T-helper 2 cell treated with Interferon-gamma antibody and Interleukin-4, amounts not matched to agents 5 μg/mL and 100 μg/mL, for 36 hours (primary cell): ENCODE measurements at regions not wholly inside any gene's neighbourhood (a gene's known extent, or its start where the extent isn't known, plus 50 kb on each side); places are given as distances from the start of the nearest gene placed in this dataset.
"Not testable (repeated sequence)": the region's sequence is repeated elsewhere in the genome, so short reads cannot be mapped to it uniquely, and the experiment has no call there.

Experiments used
- DNase-seq: peaks from one replicate; pipeline ENCODE4 v3.0.0; 2021; ENCODE audit warnings: low spot score
- H3K27ac Mint-ChIP-seq: one replicate; pipeline ENCODE4 v1.8.0; 2021; ENCODE audit warnings: mild to moderate bottlenecking, mixed read lengths
- H3K27me3 Mint-ChIP-seq: one replicate; pipeline ENCODE4 v1.8.0; 2021; ENCODE audit warnings: low read depth, mixed read lengths
- H3K36me3 Mint-ChIP-seq: one replicate; pipeline ENCODE4 v1.8.0; 2021; ENCODE audit warnings: low read depth, mixed read lengths
- H3K4me1 Mint-ChIP-seq: one replicate; pipeline ENCODE4 v1.8.0; 2021; ENCODE audit warnings: low read depth, mixed read lengths
- H3K4me3 Mint-ChIP-seq: one replicate; pipeline ENCODE4 v1.8.0; 2022; ENCODE audit warnings: mild to moderate bottlenecking, moderate library complexity, mixed read lengths
- H3K9me3 Mint-ChIP-seq: one replicate; pipeline ENCODE4 v1.8.0; 2021; ENCODE audit warnings: mixed read lengths

DNA sequence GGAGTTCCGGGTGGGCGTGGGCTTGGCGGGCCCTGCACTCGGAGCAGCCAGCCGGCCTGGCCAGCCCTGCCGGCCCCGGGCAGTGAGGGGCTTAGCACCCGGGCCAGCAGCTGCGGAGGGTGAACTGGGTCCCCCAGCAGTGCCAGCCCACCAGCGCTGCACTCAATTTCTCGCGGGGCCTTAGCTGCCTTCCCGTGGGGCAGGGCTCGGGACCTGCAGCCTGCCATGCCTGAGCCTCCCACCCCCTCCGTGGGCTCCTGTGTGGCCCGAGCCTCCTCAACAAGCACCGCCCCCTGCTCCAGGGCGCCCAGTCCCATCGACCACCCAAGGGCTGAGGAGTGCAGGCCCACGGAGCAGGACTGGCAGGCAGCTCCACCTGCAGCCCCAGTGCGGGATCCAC lies 362.5 kb downstream of the TMEM167A start:
- not testable (repeated sequence) for H3K27me3 Mint-ChIP-seq, H3K4me1 Mint-ChIP-seq, DNase-seq, H3K9me3 Mint-ChIP-seq, H3K4me3 Mint-ChIP-seq, H3K27ac Mint-ChIP-seq, H3K36me3 Mint-ChIP-seq

- Mint-ChIP-seq H3K27me3 (peaks cover 6% of the 10 kb centered on the region), H3K36me3 (no peaks in the 10 kb centered on the region), H3K27ac (no peak overlapping the region), H3K4me1 (peaks cover under 1% of the 10 kb centered on the region), H3K4me3 (no peak overlapping the region), H3K9me3 (peaks cover 8% of the 10 kb centered on the region)
- no peak for DNase-seq
These were observed 363.4 kb downstream of the TMEM167A start for GRCh38 chr5:82713811-82714210.

DNA sequence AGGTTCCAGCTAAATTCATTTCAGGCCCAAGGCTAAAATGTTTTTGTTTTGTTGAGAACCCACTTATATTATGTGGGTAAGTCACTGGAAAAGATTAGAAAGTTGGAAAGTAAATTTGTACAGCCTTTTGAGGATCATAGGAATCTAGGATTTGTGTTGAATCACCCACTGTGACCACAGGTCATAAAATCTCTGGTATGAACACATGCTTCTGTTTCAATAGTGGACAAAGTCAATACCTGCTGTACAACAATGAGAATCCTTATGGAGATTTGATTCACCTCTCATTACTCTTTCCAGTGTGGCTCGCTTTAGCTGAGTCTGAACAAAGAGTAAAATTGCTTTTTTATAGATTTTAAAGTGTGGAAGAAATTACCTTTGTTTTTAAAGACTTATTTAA lies 369.5 kb downstream of the TMEM167A start:
- DNase-seq: no peak
- no peaks in the 10 kb centered on the region for H3K36me3 Mint-ChIP-seq
- peaks cover 8% of the 10 kb centered on the region for H3K9me3 Mint-ChIP-seq
- peaks cover 9% of the 10 kb centered on the region for H3K27me3 Mint-ChIP-seq
- H3K4me1 Mint-ChIP-seq: no peaks in the 10 kb centered on the region
- no peak overlapping the region for H3K4me3 Mint-ChIP-seq
- H3K27ac Mint-ChIP-seq: no peak overlapping the region

DNA sequence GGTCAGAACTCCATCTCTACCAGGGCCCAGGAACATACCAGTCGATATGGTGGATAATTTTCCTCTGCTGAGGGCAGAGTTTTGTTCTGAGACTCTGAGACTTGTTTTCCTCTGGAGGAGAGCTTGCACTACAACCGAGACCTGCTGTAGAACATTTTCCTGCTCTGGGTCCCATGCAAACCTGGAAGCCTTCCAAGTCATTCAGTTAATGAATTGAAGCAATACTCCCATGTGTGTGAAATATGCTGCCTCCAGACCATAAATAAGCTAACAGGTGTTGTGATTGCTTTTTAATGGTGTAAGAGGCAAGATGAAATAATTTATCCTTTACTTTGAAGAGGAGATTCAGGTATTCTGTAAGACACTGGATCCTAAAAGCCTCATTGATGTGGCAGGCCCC lies 372.8 kb downstream of the TMEM167A start:
- no peak overlapping the region for H3K27ac Mint-ChIP-seq
- no peaks in the 10 kb centered on the region for H3K9me3 Mint-ChIP-seq
- peaks cover 8% of the 10 kb centered on the region for H3K27me3 Mint-ChIP-seq
- H3K4me1 Mint-ChIP-seq: no peaks in the 10 kb centered on the region
- DNase-seq: no peak
- H3K4me3 Mint-ChIP-seq: no peak overlapping the region
- no peaks in the 10 kb centered on the region for H3K36me3 Mint-ChIP-seq

DNA sequence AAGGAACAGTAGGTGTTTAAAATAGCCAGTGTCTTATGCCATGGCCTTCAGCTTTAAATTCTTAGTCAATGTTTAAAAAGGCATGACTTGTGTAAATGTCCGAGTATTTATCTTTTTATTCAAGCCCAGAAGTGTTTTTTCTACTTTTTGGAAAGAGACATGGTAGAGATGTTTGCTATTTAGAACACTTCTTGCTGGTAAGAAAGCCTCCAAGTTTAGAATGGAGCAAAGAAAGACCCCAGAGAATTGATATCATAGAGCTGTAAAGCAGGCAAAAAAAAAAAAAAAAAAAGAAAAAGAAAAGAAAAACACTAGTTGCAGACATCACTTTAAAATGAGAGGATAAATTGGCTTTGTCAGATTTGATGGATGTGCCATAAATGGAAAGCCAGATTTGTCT lies 375.1 kb downstream of the TMEM167A start:
- H3K36me3 Mint-ChIP-seq: no peaks in the 10 kb centered on the region
- DNase-seq: no peak
- H3K27ac Mint-ChIP-seq: no peak overlapping the region
- H3K4me3 Mint-ChIP-seq: no peak overlapping the region
- H3K9me3 Mint-ChIP-seq: no peaks in the 10 kb centered on the region
- H3K4me1 Mint-ChIP-seq: no peaks in the 10 kb centered on the region
- peaks cover 9% of the 10 kb centered on the region for H3K27me3 Mint-ChIP-seq

DNA sequence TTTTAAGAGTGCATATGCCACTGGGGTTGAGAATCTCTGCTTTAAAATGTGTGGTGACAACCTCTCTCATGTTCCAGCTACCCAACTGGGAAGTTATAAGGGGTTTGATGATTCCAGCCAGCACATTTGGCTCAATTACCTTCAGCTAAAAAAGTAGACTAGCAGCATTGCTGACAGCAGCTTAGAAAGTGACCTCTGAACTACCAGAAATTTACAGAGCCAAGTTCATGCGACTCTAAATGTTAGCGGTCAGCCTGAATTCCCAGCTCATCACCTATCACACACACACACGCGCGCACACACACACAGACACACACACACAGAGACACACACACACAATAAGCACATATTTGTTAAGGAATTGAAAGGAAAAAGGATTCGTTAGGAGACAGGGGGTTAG lies 377.5 kb downstream of the TMEM167A start:
- H3K36me3 Mint-ChIP-seq: no peaks in the 10 kb centered on the region
- H3K9me3 Mint-ChIP-seq: no peaks in the 10 kb centered on the region
- H3K27me3 Mint-ChIP-seq: peaks cover 11% of the 10 kb centered on the region
- no peak overlapping the region for H3K27ac Mint-ChIP-seq
- no peak overlapping the region for H3K4me3 Mint-ChIP-seq
- no peaks in the 10 kb centered on the region for H3K4me1 Mint-ChIP-seq
- no peak for DNase-seq

GRCh38 chr5:82698026-82698425 lies 379.2 kb downstream of the TMEM167A start:
- Mint-ChIP-seq H3K9me3 (no peaks in the 10 kb centered on the region), H3K4me3 (no peak overlapping the region), H3K27me3 (peaks cover 10% of the 10 kb centered on the region), H3K27ac (no peak overlapping the region), H3K36me3 (no peaks in the 10 kb centered on the region), H3K4me1 (no peaks in the 10 kb centered on the region)
- no peak for DNase-seq

DNA sequence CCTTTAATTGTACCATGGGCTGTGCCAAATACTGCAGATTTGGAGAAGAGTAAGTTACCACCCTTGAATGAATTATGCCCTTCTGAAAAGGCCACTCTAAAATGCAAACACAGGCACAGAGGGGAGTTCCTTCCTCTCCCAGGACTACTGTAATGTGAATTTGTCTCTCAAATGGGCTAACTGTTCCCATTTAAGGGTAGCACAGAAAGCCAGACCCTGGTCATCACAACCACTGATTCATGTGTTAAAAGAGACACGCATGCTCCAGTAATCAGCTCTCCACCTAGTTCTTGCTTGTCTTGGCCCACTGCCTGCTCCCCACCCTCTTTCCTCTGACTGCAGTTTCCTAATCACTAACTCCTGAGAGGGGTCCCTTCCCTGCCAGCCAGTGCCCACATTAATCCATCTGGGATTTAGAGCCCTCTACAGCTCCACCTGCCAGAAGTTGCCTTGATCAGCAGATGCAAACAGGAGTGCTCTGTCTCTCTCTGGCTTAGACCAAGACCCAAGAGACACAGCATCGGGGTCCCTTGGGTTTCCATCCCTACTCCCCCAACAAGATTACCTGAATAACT lies 382.4 kb downstream of the TMEM167A start:
- Mint-ChIP-seq H3K27ac (no peak overlapping the region), H3K27me3 (peaks cover 14% of the 10 kb centered on the region), H3K4me1 (no peaks in the 10 kb centered on the region), H3K36me3 (no peaks in the 10 kb centered on the region), H3K9me3 (no peaks in the 10 kb centered on the region), H3K4me3 (no peak overlapping the region)
- no peak for DNase-seq

- no peaks in the 10 kb centered on the region for H3K36me3 Mint-ChIP-seq
- H3K4me3 Mint-ChIP-seq: no peak overlapping the region
- peaks cover 15% of the 10 kb centered on the region for H3K27me3 Mint-ChIP-seq
- DNase-seq: no peak
- H3K9me3 Mint-ChIP-seq: no peaks in the 10 kb centered on the region
- no peak overlapping the region for H3K27ac Mint-ChIP-seq
- no peaks in the 10 kb centered on the region for H3K4me1 Mint-ChIP-seq
These were observed 384.4 kb downstream of the TMEM167A start for GRCh38 chr5:82692826-82693225.

DNA sequence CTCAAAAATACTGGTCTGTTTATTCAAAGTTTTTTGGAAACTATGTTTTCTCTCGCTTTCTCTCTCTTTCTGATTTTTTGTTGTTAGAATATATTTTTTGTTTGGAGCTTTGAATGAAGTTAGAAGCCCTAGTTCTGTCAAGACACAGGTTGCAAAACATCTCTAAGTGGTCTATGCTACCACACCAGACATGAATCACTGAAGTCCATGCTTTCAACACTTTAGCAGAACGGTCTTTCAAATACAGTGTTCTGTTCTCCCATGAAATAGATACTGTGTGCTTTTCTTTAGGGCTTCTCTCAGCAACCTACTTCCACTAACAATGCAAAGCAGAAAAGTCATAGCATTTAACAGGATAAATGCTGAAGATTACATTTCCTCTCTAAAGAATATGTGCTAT lies 392.5 kb downstream of the TMEM167A start:
- no peaks in the 10 kb centered on the region for H3K36me3 Mint-ChIP-seq
- DNase-seq: no peak
- no peak overlapping the region for H3K4me3 Mint-ChIP-seq
- H3K27me3 Mint-ChIP-seq: peaks cover 15% of the 10 kb centered on the region
- peaks cover 17% of the 10 kb centered on the region for H3K9me3 Mint-ChIP-seq
- H3K4me1 Mint-ChIP-seq: no peaks in the 10 kb centered on the region
- H3K27ac Mint-ChIP-seq: no peak overlapping the region

GRCh38 chr5:82684165-82684564 lies 393.0 kb downstream of the TMEM167A start:
- Mint-ChIP-seq H3K27ac (no peak overlapping the region), H3K36me3 (peaks cover under 1% of the 10 kb centered on the region), H3K9me3 (peaks cover 22% of the 10 kb centered on the region), H3K4me1 (no peaks in the 10 kb centered on the region), H3K27me3 (peaks cover 15% of the 10 kb centered on the region), H3K4me3 (no peak overlapping the region)
- no peak for DNase-seq

DNA sequence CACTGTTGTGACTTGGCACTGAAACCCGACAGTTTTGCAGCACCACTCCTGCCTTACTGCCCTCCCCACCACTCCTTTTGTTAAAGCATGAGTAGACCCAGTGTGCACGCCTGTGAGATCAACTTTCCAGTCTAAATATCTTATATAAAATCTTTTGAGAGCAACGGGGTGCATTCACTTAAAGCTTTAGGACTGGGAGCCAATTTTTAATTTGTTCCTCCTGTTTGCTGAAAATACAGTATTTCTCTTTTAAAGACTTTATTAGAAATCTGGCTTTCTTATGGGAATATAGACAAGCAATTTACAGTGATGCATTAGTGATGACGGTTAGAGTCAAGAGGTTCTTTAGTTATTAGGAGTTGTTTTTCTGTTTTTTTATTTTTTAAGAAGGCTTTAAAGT lies 397.5 kb downstream of the TMEM167A start:
- H3K27me3 Mint-ChIP-seq: no peaks in the 10 kb centered on the region
- no peak overlapping the region for H3K27ac Mint-ChIP-seq

DNA sequence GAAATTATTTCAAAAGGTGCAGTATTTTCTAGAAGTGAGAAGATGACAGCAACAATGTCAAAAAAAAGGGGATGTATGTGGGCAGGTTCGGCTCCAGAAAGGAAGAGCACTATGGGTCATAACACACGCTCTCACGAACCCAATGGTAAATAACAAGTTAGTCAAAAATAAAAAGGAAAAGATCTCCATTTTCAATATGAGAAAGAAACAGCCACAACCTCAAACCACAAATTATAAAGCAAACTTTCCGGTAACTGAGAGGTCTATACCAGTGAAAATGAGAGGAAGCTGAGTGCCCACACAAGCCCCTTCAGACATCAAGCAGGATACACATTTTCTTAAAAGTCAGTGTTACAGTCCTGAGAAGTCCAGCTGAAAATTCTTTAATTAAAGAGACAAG lies 398.5 kb upstream of the RPS23 start:
- no peaks in the 10 kb centered on the region for H3K27me3 Mint-ChIP-seq
- peaks cover 23% of the 10 kb centered on the region for H3K4me1 Mint-ChIP-seq
- peak overlapping the region; percentile 74 for H3K4me3 Mint-ChIP-seq
- peaks cover 38% of the 10 kb centered on the region for H3K36me3 Mint-ChIP-seq
- peak; percentile 33 for DNase-seq
- H3K9me3 Mint-ChIP-seq: peaks cover 76% of the 10 kb centered on the region
- H3K27ac Mint-ChIP-seq: peak overlapping the region; percentile 88

More for the DNA sequence above, 397.5 kb downstream of the TMEM167A start:
- H3K9me3 Mint-ChIP-seq: peaks cover 57% of the 10 kb centered on the region
- H3K4me1 Mint-ChIP-seq: peaks cover 23% of the 10 kb centered on the region
- no peak for DNase-seq
- H3K4me3 Mint-ChIP-seq: no peak overlapping the region
- H3K36me3 Mint-ChIP-seq: peaks cover 27% of the 10 kb centered on the region

DNA sequence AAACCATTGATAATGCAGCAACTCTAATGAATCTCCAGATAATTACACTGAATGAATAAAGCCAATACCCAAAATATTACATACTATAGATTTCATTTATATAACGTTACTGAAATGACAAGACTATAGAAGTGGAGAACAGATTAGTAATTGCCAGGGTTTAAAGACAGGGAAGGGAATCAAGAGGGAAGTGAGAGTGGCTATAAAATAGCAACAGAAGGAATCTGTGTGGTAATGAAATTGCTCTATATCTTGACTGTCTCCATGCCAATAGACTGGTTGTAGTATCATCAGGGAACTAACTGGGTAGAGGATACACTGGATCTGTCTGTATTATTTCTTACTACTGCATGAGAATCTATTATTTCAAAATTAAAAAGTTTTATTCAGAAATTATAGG lies 396.5 kb upstream of the RPS23 start:
- no peak for DNase-seq
- peaks cover 38% of the 10 kb centered on the region for H3K36me3 Mint-ChIP-seq
- peaks cover 23% of the 10 kb centered on the region for H3K4me1 Mint-ChIP-seq
- H3K4me3 Mint-ChIP-seq: no peak overlapping the region
- H3K9me3 Mint-ChIP-seq: peaks cover 70% of the 10 kb centered on the region
- no peak overlapping the region for H3K27ac Mint-ChIP-seq
- H3K27me3 Mint-ChIP-seq: no peaks in the 10 kb centered on the region

GRCh38 chr5:82673057-82673809 lies 395.1 kb upstream of the RPS23 start:
- DNase-seq: no peak
- H3K27me3 Mint-ChIP-seq: no peaks in the 10 kb centered on the region
- H3K4me1 Mint-ChIP-seq: peaks cover 23% of the 10 kb centered on the region
- H3K4me3 Mint-ChIP-seq: no peak overlapping the region
- no peak overlapping the region for H3K27ac Mint-ChIP-seq
- peaks cover 69% of the 10 kb centered on the region for H3K9me3 Mint-ChIP-seq
- H3K36me3 Mint-ChIP-seq: peaks cover 36% of the 10 kb centered on the region
